Neural cell (in vitro differentiated cells): ENCODE measurements at regions not wholly inside any gene's neighbourhood (a gene's known extent, or its start where the extent isn't known, plus 50 kb on each side); places are given as distances from the start of the nearest gene placed in this dataset.

Experiments
- H2AFZ ChIP-seq: fragments of 200-600, 300-800 bp; sonication (generic), shearing (Covaris generic); 2 replicates; pipeline ENCODE4 v1.6.0; 2014; ENCODE audit warnings: low read depth, mild to moderate bottlenecking, antibody characterized with exemption, low read length, moderate library complexity
- H3F3A ChIP-seq: fragments of 200-600 bp; shearing (Covaris generic); 2 replicates; pipeline ENCODE4 v1.6.1; 2016; ENCODE audit warnings: mild to moderate bottlenecking, moderate library complexity, mixed read lengths, antibody characterized with exemption, low read length; ENCODE audit not compliant: insufficient read depth, poor library complexity, severe bottlenecking
- H3K27ac ChIP-seq: fragments of 200-600, 300-800 bp; sonication (generic), shearing (Covaris generic); 2 replicates; pipeline ENCODE4 v1.5.1; 2014; ENCODE audit warnings: mild to moderate bottlenecking, low read length, moderate library complexity
- H3K27me3 ChIP-seq: fragments of 300-800, 200-600 bp; sonication (generic), shearing (Covaris generic); 2 replicates; pipeline ENCODE4 v1.6.0; 2014; ENCODE audit warnings: mild to moderate bottlenecking, low read depth, low read length, moderate library complexity; ENCODE audit not compliant: insufficient read depth
- H3K36me3 ChIP-seq: fragments of 300-800, 200-600 bp; sonication (generic), shearing (Covaris generic); 2 replicates; pipeline ENCODE4 v1.5.1; 2014; ENCODE audit warnings: mild to moderate bottlenecking, antibody characterized with exemption, low read length, moderate library complexity; ENCODE audit not compliant: insufficient read depth
- H3K4me2 ChIP-seq: fragments of 300-800, 200-600 bp; sonication (generic), shearing (Covaris generic); 2 replicates; pipeline ENCODE4 v1.6.0; 2014; ENCODE audit warnings: mild to moderate bottlenecking, low read length
- H3K4me3 ChIP-seq: fragments of 300-800, 200-600 bp; sonication (generic), shearing (Covaris generic); 2 replicates; pipeline ENCODE4 v1.5.1; 2014; ENCODE audit warnings: mild to moderate bottlenecking, low read length, moderate library complexity
- H3K79me2 ChIP-seq: fragments of 200-600 bp; shearing (Covaris generic); replicated peaks from 2 replicates; pipeline ENCODE4 v1.6.0; 2014; ENCODE audit warnings: mild to moderate bottlenecking, low read length, moderate library complexity; ENCODE audit not compliant: insufficient read depth
- H3K9ac ChIP-seq: fragments of 300-800, 200-600 bp; sonication (generic), shearing (Covaris generic); 2 replicates; pipeline ENCODE4 v1.6.1; 2016; ENCODE audit warnings: mild to moderate bottlenecking, low read length, mixed read lengths
- H3K9me2 ChIP-seq: fragments of 200-600 bp; shearing (Covaris generic); 2 replicates; pipeline ENCODE4 v1.6.1; 2016; ENCODE audit warnings: mild to moderate bottlenecking, low read length, mixed read lengths; ENCODE audit not compliant: insufficient read depth
- H3K9me3 ChIP-seq: fragments of 200-600, 300-800 bp; sonication (generic), shearing (Covaris generic); 2 replicates; pipeline ENCODE4 v1.6.1; 2016; ENCODE audit warnings: mild to moderate bottlenecking, mixed run types, low read length, moderate library complexity, mixed read lengths
- H4K20me1 ChIP-seq: fragments of 200-600 bp; shearing (Covaris generic); 2 replicates; pipeline ENCODE4 v1.6.1; 2016; ENCODE audit warnings: mild to moderate bottlenecking, mixed run types; ENCODE audit not compliant: insufficient read depth
- EP300 ChIP-seq: fragments of 450-650 bp; conservative IDR thresholded peaks from 2 replicates; pipeline ENCODE4 v1.6.1; 2014; ENCODE audit warnings: antibody characterized with exemption, mild to moderate bottlenecking, moderate library complexity; ENCODE audit not compliant: poor library complexity, severe bottlenecking
- EZH2 ChIP-seq: fragments of 200-600, 300-800 bp; shearing (Covaris generic), sonication (generic); IDR thresholded peaks from 2 replicates; pipeline ENCODE4 v1.6.1; 2014; ENCODE audit warnings: antibody characterized with exemption, low read length, borderline replicate concordance, mild to moderate bottlenecking; ENCODE audit not compliant: insufficient read depth, poor library complexity, severe bottlenecking
- MXI1 ChIP-seq: fragments of 450-650 bp; conservative IDR thresholded peaks from 2 replicates; pipeline ENCODE4 v1.6.1; 2014; ENCODE audit warnings: antibody characterized with exemption, mild to moderate bottlenecking; ENCODE audit not compliant: poor library complexity, severe bottlenecking
- POLR2AphosphoS5 ChIP-seq: IDR thresholded peaks from 2 replicates; pipeline ENCODE4 v1.6.1; 2012
- RAD21 ChIP-seq: fragments of 450-650 bp; conservative IDR thresholded peaks from 2 replicates; pipeline ENCODE4 v1.6.1; 2014; ENCODE audit warnings: antibody characterized with exemption, mild to moderate bottlenecking, moderate library complexity
- SMC3 ChIP-seq: fragments of 450-650 bp; conservative IDR thresholded peaks from 2 replicates; pipeline ENCODE4 v1.6.1; 2014; ENCODE audit warnings: antibody characterized with exemption, mild to moderate bottlenecking, moderate library complexity; ENCODE audit not compliant: poor library complexity
- TAF1 ChIP-seq: IDR thresholded peaks from 2 replicates; pipeline ENCODE4 v1.6.1; 2012; ENCODE audit warnings: low read depth
- TF ChIP-seq, protein P1 (sequence below): IDR thresholded peaks from 2 replicates; pipeline ENCODE4 v1.6.1; 2012; ENCODE audit warnings: borderline replicate concordance
- TF ChIP-seq, protein P2 (sequence below): fragments of 450-650 bp; IDR thresholded peaks from 2 replicates; pipeline ENCODE4 v1.5.1; 2014; ENCODE audit warnings: antibody characterized with exemption, mild to moderate bottlenecking, moderate library complexity; ENCODE audit not compliant: poor library complexity, severe bottlenecking

DNA sequence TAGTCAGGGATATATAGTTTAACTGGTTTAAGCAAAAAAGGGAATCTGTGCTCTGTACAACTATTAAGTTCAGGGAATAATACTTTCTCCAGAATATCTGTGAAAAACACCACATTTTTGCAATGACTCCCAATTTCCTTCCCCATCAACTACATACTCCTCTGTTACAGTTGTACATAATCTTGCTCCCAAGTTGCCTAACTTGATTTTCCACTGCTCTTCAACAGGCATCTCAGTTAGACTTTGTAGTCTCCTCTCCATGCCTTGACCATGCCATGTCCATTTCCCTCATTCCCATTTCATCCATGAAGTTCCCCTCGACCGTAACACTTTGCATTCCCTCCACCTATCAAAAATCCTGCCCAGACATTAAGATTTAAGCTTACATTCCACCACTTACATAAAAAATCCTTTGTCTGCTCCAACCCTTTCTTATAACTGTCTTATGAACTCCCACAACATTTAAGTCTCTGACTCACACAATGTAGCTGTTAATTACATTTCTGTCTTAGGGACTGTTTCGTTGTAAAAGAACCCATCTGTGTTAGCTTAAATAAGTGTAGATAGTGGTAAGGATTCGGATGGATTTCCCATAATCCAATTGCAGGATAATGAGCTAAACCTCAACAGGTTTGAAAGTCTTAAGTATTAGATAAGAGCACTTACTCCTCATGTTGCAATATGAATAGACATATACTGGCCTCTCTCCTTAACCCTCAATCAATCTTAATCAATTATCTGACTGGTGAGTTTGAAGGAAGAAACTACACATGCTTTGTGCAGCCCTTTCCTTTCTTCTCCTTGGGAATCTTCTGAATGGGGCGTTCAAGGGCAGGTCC lies 156.5 kb downstream of the PAWR start:
- Histone ChIP-seq H3F3A (no peaks in the 10 kb centered on the region), H4K20me1 (no peaks in the 10 kb centered on the region), H3K9ac (no peak overlapping the region), H3K27ac (no peak overlapping the region), H3K9me2 (no peaks in the 10 kb centered on the region), H3K4me3 (no peak overlapping the region), H3K4me2 (no peak overlapping the region), H3K79me2 (no peaks in the 10 kb centered on the region), H3K9me3 (no peaks in the 10 kb centered on the region), H3K27me3 (no peaks in the 10 kb centered on the region), H3K36me3 (no peaks in the 10 kb centered on the region), H2AFZ (no peak overlapping the region)
- TF ChIP-seq SMC3: no peak
- no peak for TF ChIP-seq EZH2
- TF ChIP-seq TAF1: no peak
- no peak for TF ChIP-seq EP300
- no peak for TF ChIP-seq RAD21
- TF ChIP-seq, protein P1, sequence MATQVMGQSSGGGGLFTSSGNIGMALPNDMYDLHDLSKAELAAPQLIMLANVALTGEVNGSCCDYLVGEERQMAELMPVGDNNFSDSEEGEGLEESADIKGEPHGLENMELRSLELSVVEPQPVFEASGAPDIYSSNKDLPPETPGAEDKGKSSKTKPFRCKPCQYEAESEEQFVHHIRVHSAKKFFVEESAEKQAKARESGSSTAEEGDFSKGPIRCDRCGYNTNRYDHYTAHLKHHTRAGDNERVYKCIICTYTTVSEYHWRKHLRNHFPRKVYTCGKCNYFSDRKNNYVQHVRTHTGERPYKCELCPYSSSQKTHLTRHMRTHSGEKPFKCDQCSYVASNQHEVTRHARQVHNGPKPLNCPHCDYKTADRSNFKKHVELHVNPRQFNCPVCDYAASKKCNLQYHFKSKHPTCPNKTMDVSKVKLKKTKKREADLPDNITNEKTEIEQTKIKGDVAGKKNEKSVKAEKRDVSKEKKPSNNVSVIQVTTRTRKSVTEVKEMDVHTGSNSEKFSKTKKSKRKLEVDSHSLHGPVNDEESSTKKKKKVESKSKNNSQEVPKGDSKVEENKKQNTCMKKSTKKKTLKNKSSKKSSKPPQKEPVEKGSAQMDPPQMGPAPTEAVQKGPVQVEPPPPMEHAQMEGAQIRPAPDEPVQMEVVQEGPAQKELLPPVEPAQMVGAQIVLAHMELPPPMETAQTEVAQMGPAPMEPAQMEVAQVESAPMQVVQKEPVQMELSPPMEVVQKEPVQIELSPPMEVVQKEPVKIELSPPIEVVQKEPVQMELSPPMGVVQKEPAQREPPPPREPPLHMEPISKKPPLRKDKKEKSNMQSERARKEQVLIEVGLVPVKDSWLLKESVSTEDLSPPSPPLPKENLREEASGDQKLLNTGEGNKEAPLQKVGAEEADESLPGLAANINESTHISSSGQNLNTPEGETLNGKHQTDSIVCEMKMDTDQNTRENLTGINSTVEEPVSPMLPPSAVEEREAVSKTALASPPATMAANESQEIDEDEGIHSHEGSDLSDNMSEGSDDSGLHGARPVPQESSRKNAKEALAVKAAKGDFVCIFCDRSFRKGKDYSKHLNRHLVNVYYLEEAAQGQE: no peak
- no peak for TF ChIP-seq POLR2AphosphoS5
- TF ChIP-seq, protein P2, sequence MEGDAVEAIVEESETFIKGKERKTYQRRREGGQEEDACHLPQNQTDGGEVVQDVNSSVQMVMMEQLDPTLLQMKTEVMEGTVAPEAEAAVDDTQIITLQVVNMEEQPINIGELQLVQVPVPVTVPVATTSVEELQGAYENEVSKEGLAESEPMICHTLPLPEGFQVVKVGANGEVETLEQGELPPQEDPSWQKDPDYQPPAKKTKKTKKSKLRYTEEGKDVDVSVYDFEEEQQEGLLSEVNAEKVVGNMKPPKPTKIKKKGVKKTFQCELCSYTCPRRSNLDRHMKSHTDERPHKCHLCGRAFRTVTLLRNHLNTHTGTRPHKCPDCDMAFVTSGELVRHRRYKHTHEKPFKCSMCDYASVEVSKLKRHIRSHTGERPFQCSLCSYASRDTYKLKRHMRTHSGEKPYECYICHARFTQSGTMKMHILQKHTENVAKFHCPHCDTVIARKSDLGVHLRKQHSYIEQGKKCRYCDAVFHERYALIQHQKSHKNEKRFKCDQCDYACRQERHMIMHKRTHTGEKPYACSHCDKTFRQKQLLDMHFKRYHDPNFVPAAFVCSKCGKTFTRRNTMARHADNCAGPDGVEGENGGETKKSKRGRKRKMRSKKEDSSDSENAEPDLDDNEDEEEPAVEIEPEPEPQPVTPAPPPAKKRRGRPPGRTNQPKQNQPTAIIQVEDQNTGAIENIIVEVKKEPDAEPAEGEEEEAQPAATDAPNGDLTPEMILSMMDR: no peak
- no peak for TF ChIP-seq MXI1

DNA sequence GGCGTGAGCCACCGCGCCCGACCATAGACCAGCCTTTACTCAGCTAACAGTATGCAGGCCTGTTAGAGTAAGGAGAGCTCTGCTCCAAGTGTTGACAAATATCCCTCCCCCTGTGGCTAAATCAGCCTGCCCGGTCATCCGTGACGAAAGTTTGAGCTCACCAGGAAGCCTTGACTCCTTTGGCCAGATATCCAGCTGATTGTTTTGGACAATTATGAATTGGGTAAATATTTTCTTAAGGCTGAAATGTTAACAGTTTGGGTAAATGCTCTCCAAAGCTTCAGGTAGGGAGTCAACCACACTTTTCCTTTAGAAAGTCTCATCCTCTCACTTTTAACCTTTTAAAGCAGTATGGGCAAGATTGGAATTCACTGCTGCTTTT lies 157.9 kb downstream of the PAWR start:
- Histone ChIP-seq H3K9me2 (no peaks in the 10 kb centered on the region), H2AFZ (no peak overlapping the region), H3K79me2 (no peaks in the 10 kb centered on the region), H3K9me3 (no peaks in the 10 kb centered on the region), H3K4me2 (no peak overlapping the region), H3F3A (no peaks in the 10 kb centered on the region), H3K27me3 (no peaks in the 10 kb centered on the region), H4K20me1 (no peaks in the 10 kb centered on the region), H3K9ac (no peak overlapping the region), H3K36me3 (no peaks in the 10 kb centered on the region), H3K4me3 (no peak overlapping the region), H3K27ac (no peak overlapping the region)
- TF ChIP-seq TAF1 (no peak), SMC3 (no peak), EP300 (no peak)
- TF ChIP-seq, protein P2: no peak
